Astrocyte (in vitro differentiated cells and primary cell): ENCODE measurements at regions not wholly inside any gene's neighbourhood (a gene's known extent, or its start where the extent isn't known, plus 50 kb on each side); places are given as distances from the start of the nearest gene placed in this dataset.

Experiments
- DNase-seq: peaks from one replicate; pipeline ENCODE4 v3.0.0-alpha.2; 2010; ENCODE audit warnings: low read depth
- FAIRE-seq: peaks from 2 replicates; lab custom pipeline; 2011; peaks lifted over from hg19 to GRCh38; lab: Jason Lieb, UNC
- H2AFZ ChIP-seq: 2 replicates; pipeline ENCODE4 v1.6.0; 2012; ENCODE audit warnings: low read depth, low read length, inconsistent platforms
- H3K27ac ChIP-seq: 2 replicates; pipeline ENCODE4 v1.5.1; 2011; ENCODE audit warnings: low read depth, low read length, inconsistent platforms
- H3K27me3 ChIP-seq: 2 replicates; pipeline ENCODE4 v1.6.0; 2011; ENCODE audit warnings: low read length, inconsistent platforms; ENCODE audit not compliant: insufficient read depth
- H3K36me3 ChIP-seq: 2 replicates; pipeline ENCODE4 v1.5.1; 2011; ENCODE audit warnings: low read length, inconsistent platforms; ENCODE audit not compliant: insufficient read depth
- H3K4me1 ChIP-seq: 2 replicates; pipeline ENCODE4 v1.5.1; 2011; ENCODE audit warnings: low read length, inconsistent platforms; ENCODE audit not compliant: insufficient read depth
- H3K4me2 ChIP-seq: 2 replicates; pipeline ENCODE4 v1.6.0; 2012; ENCODE audit warnings: low read length, inconsistent platforms
- H3K4me3 ChIP-seq: 2 replicates; pipeline ENCODE4 v1.5.1; 2011; ENCODE audit warnings: low read depth, mild to moderate bottlenecking, low read length, inconsistent platforms; ENCODE audit not compliant: insufficient read depth
- H3K79me2 ChIP-seq: 2 replicates; pipeline ENCODE4 v1.6.0; 2012; ENCODE audit warnings: mild to moderate bottlenecking, low read length, inconsistent platforms; ENCODE audit not compliant: insufficient read depth
- H3K9ac ChIP-seq: 2 replicates; pipeline ENCODE4 v1.6.0; 2012; ENCODE audit warnings: mild to moderate bottlenecking, low read length, inconsistent platforms
- H3K9me3 ChIP-seq: 2 replicates; pipeline ENCODE4 v1.5.1; 2012; ENCODE audit warnings: low read depth, mild to moderate bottlenecking, low read length, inconsistent platforms; ENCODE audit not compliant: insufficient read depth
- H4K20me1 ChIP-seq: 2 replicates; pipeline ENCODE4 v1.6.0; 2012; ENCODE audit warnings: low read length, inconsistent platforms; ENCODE audit not compliant: insufficient read depth
- H3K27ac Mint-ChIP-seq: one replicate; pipeline ENCODE4 v1.8.0; 2021; ENCODE audit warnings: mild to moderate bottlenecking, mixed read lengths; ENCODE audit not compliant: unreplicated experiment
- H3K27me3 Mint-ChIP-seq: one replicate; pipeline ENCODE4 v1.8.0; 2021; ENCODE audit warnings: low read depth, mixed read lengths; ENCODE audit not compliant: unreplicated experiment
- H3K36me3 Mint-ChIP-seq: one replicate; pipeline ENCODE4 v1.8.0; 2021; ENCODE audit warnings: low read depth, mixed read lengths; ENCODE audit not compliant: unreplicated experiment
- H3K4me1 Mint-ChIP-seq: one replicate; pipeline ENCODE4 v1.8.0; 2021; ENCODE audit warnings: low read depth, mixed read lengths; ENCODE audit not compliant: unreplicated experiment
- H3K4me3 Mint-ChIP-seq: one replicate; pipeline ENCODE4 v1.8.0; 2021; ENCODE audit warnings: mild to moderate bottlenecking, moderate library complexity, mixed read lengths; ENCODE audit not compliant: unreplicated experiment
- H3K9me3 Mint-ChIP-seq: one replicate; pipeline ENCODE4 v1.8.0; 2021; ENCODE audit warnings: mild to moderate bottlenecking, mixed read lengths; ENCODE audit not compliant: unreplicated experiment
- EZH2 ChIP-seq: IDR thresholded peaks from 2 replicates; pipeline ENCODE4 v1.6.1; 2012; ENCODE audit warnings: mild to moderate bottlenecking, low read length, inconsistent platforms; ENCODE audit not compliant: insufficient read depth
- TF ChIP-seq, protein P1 (sequence below): IDR thresholded peaks from 2 replicates; pipeline ENCODE4 v1.5.1; 2011; ENCODE audit warnings: low read depth, mild to moderate bottlenecking, inconsistent platforms, low read length, moderate library complexity; ENCODE audit not compliant: insufficient read depth

DNA sequence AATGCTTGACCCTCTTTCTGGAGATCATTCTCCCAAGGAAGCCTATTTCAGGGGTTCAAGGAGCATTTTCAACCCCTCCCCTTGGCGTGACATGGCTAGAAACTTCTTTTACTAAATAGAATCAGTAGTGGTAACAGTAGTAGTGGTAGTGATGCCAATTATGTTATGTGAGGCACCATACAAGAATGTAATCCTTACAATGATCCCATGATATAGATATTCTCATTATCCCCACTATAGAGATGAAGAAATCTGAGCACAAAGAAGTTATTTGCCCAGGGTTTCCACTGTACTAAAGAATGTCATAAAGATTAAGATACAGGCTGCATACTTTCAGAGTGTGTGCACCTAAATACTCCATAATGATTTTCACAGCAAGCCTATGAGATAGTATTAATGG lies 155.4 kb upstream of the CLINT1 start:
- Histone ChIP-seq H3K9ac (no peak overlapping the region), H3K27ac (no peak overlapping the region), H3K9me3 (no peaks in the 10 kb centered on the region), H3K4me2 (no peak overlapping the region), H3K4me3 (no peak overlapping the region), H2AFZ (no peak overlapping the region), H4K20me1 (no peaks in the 10 kb centered on the region), H3K4me1 (no peaks in the 10 kb centered on the region), H3K27me3 (peaks cover 6% of the 10 kb centered on the region), H3K36me3 (no peaks in the 10 kb centered on the region), H3K79me2 (no peaks in the 10 kb centered on the region)
- Mint-ChIP-seq H3K27me3 (no peaks in the 10 kb centered on the region), H3K9me3 (no peaks in the 10 kb centered on the region), H3K4me1 (no peaks in the 10 kb centered on the region), H3K4me3 (no peak overlapping the region), H3K36me3 (no peaks in the 10 kb centered on the region), H3K27ac (no peak overlapping the region)
- TF ChIP-seq, protein P1, sequence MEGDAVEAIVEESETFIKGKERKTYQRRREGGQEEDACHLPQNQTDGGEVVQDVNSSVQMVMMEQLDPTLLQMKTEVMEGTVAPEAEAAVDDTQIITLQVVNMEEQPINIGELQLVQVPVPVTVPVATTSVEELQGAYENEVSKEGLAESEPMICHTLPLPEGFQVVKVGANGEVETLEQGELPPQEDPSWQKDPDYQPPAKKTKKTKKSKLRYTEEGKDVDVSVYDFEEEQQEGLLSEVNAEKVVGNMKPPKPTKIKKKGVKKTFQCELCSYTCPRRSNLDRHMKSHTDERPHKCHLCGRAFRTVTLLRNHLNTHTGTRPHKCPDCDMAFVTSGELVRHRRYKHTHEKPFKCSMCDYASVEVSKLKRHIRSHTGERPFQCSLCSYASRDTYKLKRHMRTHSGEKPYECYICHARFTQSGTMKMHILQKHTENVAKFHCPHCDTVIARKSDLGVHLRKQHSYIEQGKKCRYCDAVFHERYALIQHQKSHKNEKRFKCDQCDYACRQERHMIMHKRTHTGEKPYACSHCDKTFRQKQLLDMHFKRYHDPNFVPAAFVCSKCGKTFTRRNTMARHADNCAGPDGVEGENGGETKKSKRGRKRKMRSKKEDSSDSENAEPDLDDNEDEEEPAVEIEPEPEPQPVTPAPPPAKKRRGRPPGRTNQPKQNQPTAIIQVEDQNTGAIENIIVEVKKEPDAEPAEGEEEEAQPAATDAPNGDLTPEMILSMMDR, result no peak
- no peak for TF ChIP-seq EZH2
- DNase-seq (no peak), FAIRE-seq (no peak)

DNA sequence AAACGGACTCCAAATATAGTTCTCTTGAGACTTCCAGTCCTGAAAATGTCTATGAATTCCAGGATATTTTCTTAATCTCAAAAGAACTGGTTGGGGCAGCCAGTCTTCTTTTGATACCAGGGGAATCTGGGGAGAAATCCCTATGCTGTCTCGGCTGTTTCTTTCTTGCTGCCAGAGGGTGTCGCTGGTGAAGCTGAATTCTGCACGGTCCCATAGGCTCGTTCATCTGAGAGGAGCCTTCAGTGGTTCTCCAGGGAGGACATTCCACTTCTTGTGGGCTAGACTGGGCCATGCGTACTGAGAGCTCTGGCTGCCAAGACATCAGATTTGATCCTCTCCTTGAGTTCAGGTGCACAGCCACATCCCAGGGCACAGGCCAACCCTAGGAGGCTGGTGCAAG lies 155.0 kb upstream of the CLINT1 start:
- H3K4me2 ChIP-seq, result no peak overlapping the region
- H3K36me3 ChIP-seq, result no peaks in the 10 kb centered on the region
- no peaks in the 10 kb centered on the region for H3K4me1 Mint-ChIP-seq
- TF ChIP-seq, protein P1, result peak; percentile 27
- no peak for TF ChIP-seq EZH2
- no peaks in the 10 kb centered on the region for H3K79me2 ChIP-seq
- no peak overlapping the region for H3K9ac ChIP-seq
- no peaks in the 10 kb centered on the region for H3K36me3 Mint-ChIP-seq
- no peaks in the 10 kb centered on the region for H3K9me3 ChIP-seq
- no peaks in the 10 kb centered on the region for H3K9me3 Mint-ChIP-seq
- H3K27me3 Mint-ChIP-seq, result no peaks in the 10 kb centered on the region
- H3K4me3 Mint-ChIP-seq, result no peak overlapping the region
- no peaks in the 10 kb centered on the region for H4K20me1 ChIP-seq
- H2AFZ ChIP-seq, result no peak overlapping the region
- H3K27ac ChIP-seq, result no peak overlapping the region
- H3K27ac Mint-ChIP-seq, result no peak overlapping the region
- H3K4me3 ChIP-seq, result no peak overlapping the region
- FAIRE-seq, result no peak
- H3K27me3 ChIP-seq, result peaks cover 6% of the 10 kb centered on the region
- DNase-seq, result peak; percentile 42
- H3K4me1 ChIP-seq, result no peaks in the 10 kb centered on the region

DNA sequence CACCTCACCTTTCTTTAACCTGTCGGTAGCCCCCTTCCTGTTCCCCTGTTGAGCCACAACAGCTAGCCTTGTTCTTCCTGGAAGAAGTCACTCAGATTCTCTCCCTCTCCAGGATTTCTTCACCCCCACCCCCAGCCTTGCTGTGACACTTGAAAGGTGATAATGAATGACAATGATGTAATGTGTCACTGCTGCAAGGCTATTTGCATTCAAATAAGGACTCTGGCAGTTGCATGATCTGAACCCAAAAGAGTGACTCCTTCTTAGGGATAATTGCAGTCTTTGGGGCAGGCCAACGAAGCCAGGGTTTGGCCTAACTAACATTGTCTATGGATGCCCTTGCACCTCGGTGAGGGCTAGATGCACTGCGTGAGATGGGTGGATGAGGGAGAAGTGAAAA lies 154.4 kb upstream of the CLINT1 start:
- Histone ChIP-seq H3K4me3 (no peak overlapping the region), H3K27me3 (peaks cover 6% of the 10 kb centered on the region), H4K20me1 (no peaks in the 10 kb centered on the region), H3K79me2 (no peaks in the 10 kb centered on the region), H3K36me3 (no peaks in the 10 kb centered on the region), H2AFZ (no peak overlapping the region), H3K9ac (no peak overlapping the region), H3K9me3 (no peaks in the 10 kb centered on the region), H3K4me1 (no peaks in the 10 kb centered on the region), H3K27ac (no peak overlapping the region), H3K4me2 (no peak overlapping the region)
- no peak for DNase-seq
- no peak overlapping the region for H3K27ac Mint-ChIP-seq
- no peaks in the 10 kb centered on the region for H3K9me3 Mint-ChIP-seq
- no peaks in the 10 kb centered on the region for H3K36me3 Mint-ChIP-seq
- FAIRE-seq, result no peak
- no peaks in the 10 kb centered on the region for H3K4me1 Mint-ChIP-seq
- TF ChIP-seq, protein P1, result no peak
- no peak for TF ChIP-seq EZH2
- H3K4me3 Mint-ChIP-seq, result no peak overlapping the region
- H3K27me3 Mint-ChIP-seq, result no peaks in the 10 kb centered on the region
